DND-41 (cell line): ENCODE measurements at regions not wholly inside any gene's neighbourhood (a gene's known extent, or its start where the extent isn't known, plus 50 kb on each side); places are given as distances from the start of the nearest gene placed in this dataset.

Experiments used
- ATAC-seq: fragments of 200-7000 bp; cut with Tn5 transposase; 3 replicates; pipeline ENCODE4 v1.9.1; 2021; ENCODE audit warnings: low read depth; ENCODE audit not compliant: insufficient read depth
- DNase-seq: peaks from one replicate; pipeline ENCODE4 v3.0.0-alpha.2; 2020
- H2AFZ ChIP-seq: 2 replicates; pipeline ENCODE4 v1.6.0; 2012; ENCODE audit warnings: low read depth, low read length
- H3K27ac ChIP-seq: 2 replicates; pipeline ENCODE4 v1.5.1; 2012; ENCODE audit warnings: low read length, inconsistent platforms
- H3K27me3 ChIP-seq: fragments of 200-600 bp; sonication (generic); 2 replicates; pipeline ENCODE4 v1.6.0; 2012; ENCODE audit warnings: low read length, mild to moderate bottlenecking, inconsistent platforms; ENCODE audit not compliant: insufficient read depth, poor library complexity
- H3K36me3 ChIP-seq: 2 replicates; pipeline ENCODE4 v1.5.1; 2012; ENCODE audit warnings: low read length, inconsistent platforms; ENCODE audit not compliant: insufficient read depth
- H3K4me1 ChIP-seq: 2 replicates; pipeline ENCODE4 v1.5.1; 2012; ENCODE audit warnings: mild to moderate bottlenecking, low read length; ENCODE audit not compliant: insufficient read depth
- H3K4me2 ChIP-seq: 2 replicates; pipeline ENCODE4 v1.6.0; 2012; ENCODE audit warnings: mild to moderate bottlenecking, moderate library complexity, low read length, inconsistent platforms; ENCODE audit not compliant: insufficient read depth
- H3K4me3 ChIP-seq, 2 experiments: fragments of 200-600 bp in 1 of 2; shearing (Covaris generic) in 1 of 2; 2 replicates each; pipeline ENCODE4 v1.5.1; 2012 to 2016; ENCODE audit warnings: inconsistent platforms in 2 of 2, low read length in 2 of 2, mild to moderate bottlenecking in 2 of 2, low read depth in 1 of 2, moderate library complexity in 1 of 2
- H3K79me2 ChIP-seq: 2 replicates; pipeline ENCODE4 v1.6.0; 2012; ENCODE audit warnings: low read length, inconsistent platforms; ENCODE audit not compliant: insufficient read depth
- H3K9ac ChIP-seq: 2 replicates; pipeline ENCODE4 v1.6.0; 2012; ENCODE audit warnings: low read depth, mild to moderate bottlenecking, inconsistent platforms, low read length, moderate library complexity
- H3K9me3 ChIP-seq: 2 replicates; pipeline ENCODE4 v1.5.1; 2012; ENCODE audit warnings: low read length, moderate library complexity, mild to moderate bottlenecking, inconsistent platforms; ENCODE audit not compliant: insufficient read depth, severe bottlenecking
- H4K20me1 ChIP-seq: 2 replicates; pipeline ENCODE4 v1.6.0; 2012; ENCODE audit warnings: low read length; ENCODE audit not compliant: insufficient read depth
- EZH2 ChIP-seq: IDR thresholded peaks from 3 replicates; pipeline ENCODE4 v1.6.1; 2012; ENCODE audit warnings: borderline replicate concordance, low read depth, mild to moderate bottlenecking, moderate library complexity, low read length, inconsistent platforms; ENCODE audit not compliant: severe bottlenecking
- TF ChIP-seq, protein P1 (sequence below): IDR thresholded peaks from 2 replicates; pipeline ENCODE4 v1.5.1; 2012; ENCODE audit warnings: borderline replicate concordance, low read length, moderate library complexity, mild to moderate bottlenecking; ENCODE audit not compliant: poor library complexity, severe bottlenecking; ENCODE audit errors: extremely low read depth

- Histone ChIP-seq H4K20me1 (no peaks in the 10 kb centered on the region), H3K9ac (no peak overlapping the region), H3K4me2 (no peak overlapping the region), H3K9me3 (no peaks in the 10 kb centered on the region), H3K27me3 (peaks cover 2% of the 10 kb centered on the region), H3K79me2 (no peaks in the 10 kb centered on the region), H3K36me3 (no peaks in the 10 kb centered on the region), H3K4me3 (no peak overlapping the region), H3K4me1 (no peaks in the 10 kb centered on the region), H3K27ac (no peak overlapping the region), H2AFZ (no peak overlapping the region)
- TF ChIP-seq EZH2 = no peak
- TF ChIP-seq, protein P1, sequence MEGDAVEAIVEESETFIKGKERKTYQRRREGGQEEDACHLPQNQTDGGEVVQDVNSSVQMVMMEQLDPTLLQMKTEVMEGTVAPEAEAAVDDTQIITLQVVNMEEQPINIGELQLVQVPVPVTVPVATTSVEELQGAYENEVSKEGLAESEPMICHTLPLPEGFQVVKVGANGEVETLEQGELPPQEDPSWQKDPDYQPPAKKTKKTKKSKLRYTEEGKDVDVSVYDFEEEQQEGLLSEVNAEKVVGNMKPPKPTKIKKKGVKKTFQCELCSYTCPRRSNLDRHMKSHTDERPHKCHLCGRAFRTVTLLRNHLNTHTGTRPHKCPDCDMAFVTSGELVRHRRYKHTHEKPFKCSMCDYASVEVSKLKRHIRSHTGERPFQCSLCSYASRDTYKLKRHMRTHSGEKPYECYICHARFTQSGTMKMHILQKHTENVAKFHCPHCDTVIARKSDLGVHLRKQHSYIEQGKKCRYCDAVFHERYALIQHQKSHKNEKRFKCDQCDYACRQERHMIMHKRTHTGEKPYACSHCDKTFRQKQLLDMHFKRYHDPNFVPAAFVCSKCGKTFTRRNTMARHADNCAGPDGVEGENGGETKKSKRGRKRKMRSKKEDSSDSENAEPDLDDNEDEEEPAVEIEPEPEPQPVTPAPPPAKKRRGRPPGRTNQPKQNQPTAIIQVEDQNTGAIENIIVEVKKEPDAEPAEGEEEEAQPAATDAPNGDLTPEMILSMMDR = no peak
- ATAC-seq = no peak
- no peak for DNase-seq
Observed at GRCh38 chr5:174283211-174284005, 237.9 kb downstream of the NSG2 start.

- no peak for TF ChIP-seq EZH2
- TF ChIP-seq, protein P1 = no peak
- no peak overlapping the region for H3K27ac ChIP-seq
- DNase-seq (no peak), ATAC-seq (no peak)
- H3K79me2 ChIP-seq = no peaks in the 10 kb centered on the region
- no peaks in the 10 kb centered on the region for H4K20me1 ChIP-seq
- no peak overlapping the region for H2AFZ ChIP-seq
- no peaks in the 10 kb centered on the region for H3K4me1 ChIP-seq
- no peaks in the 10 kb centered on the region for H3K9me3 ChIP-seq
- H3K27me3 ChIP-seq = peaks cover 2% of the 10 kb centered on the region
- no peaks in the 10 kb centered on the region for H3K36me3 ChIP-seq
- no peak overlapping the region for H3K4me2 ChIP-seq
- H3K4me3 ChIP-seq = no peak overlapping the region
- no peak overlapping the region for H3K9ac ChIP-seq
Observed at GRCh38 chr5:174284873-174285272, 239.4 kb downstream of the NSG2 start.

- peaks cover 2% of the 10 kb centered on the region for H3K27me3 ChIP-seq
- H3K27ac ChIP-seq = no peak overlapping the region
- no peak overlapping the region for H3K4me3 ChIP-seq
- H3K36me3 ChIP-seq = no peaks in the 10 kb centered on the region
- DNase-seq (no peak), ATAC-seq (no peak)
- no peak overlapping the region for H3K9ac ChIP-seq
- H2AFZ ChIP-seq = no peak overlapping the region
- no peaks in the 10 kb centered on the region for H4K20me1 ChIP-seq
- TF ChIP-seq, protein P1 = no peak
- no peaks in the 10 kb centered on the region for H3K9me3 ChIP-seq
- H3K4me2 ChIP-seq = no peak overlapping the region
- H3K79me2 ChIP-seq = no peaks in the 10 kb centered on the region
- H3K4me1 ChIP-seq = no peaks in the 10 kb centered on the region
Observed at GRCh38 chr5:174287761-174288160, 242.3 kb downstream of the NSG2 start.
